GM21447 (cell line): ENCODE measurements at regions not wholly inside any gene's neighbourhood (a gene's known extent, or its start where the extent isn't known, plus 50 kb on each side); places are given as distances from the start of the nearest gene placed in this dataset.

Experiments used
- ATAC-seq: cut with Tn5 transposase; IDR thresholded peaks from one replicate; pipeline ENCODE4 v1.9.1; 2021; ENCODE audit not compliant: unreplicated experiment

- no peak for ATAC-seq
These were observed 68.9 kb downstream of the NCR2 start for GRCh38 chr6:41404182-41404845.

GRCh38 chr6:41405941-41406727, 70.7 kb downstream of the NCR2 start:
- no peak for ATAC-seq

- no peak for ATAC-seq
These were observed 71.5 kb downstream of the NCR2 start for GRCh38 chr6:41406728-41407489.

GRCh38 chr6:41408576-41408975, 73.2 kb downstream of the NCR2 start:
- no peak for ATAC-seq

- ATAC-seq: no peak
These were observed 73.6 kb downstream of the NCR2 start for GRCh38 chr6:41408982-41409381.

GRCh38 chr6:41409489-41409888, 74.1 kb downstream of the NCR2 start:
- ATAC-seq: no peak

- ATAC-seq: no peak
These were observed 76.6 kb downstream of the NCR2 start for GRCh38 chr6:41411961-41412360.

GRCh38 chr6:41413250-41413649, 77.8 kb downstream of the NCR2 start:
- no peak for ATAC-seq

GRCh38 chr6:41416501-41416837, 81.1 kb downstream of the NCR2 start:
- ATAC-seq: no peak

GRCh38 chr6:41418741-41419140, 83.3 kb downstream of the NCR2 start:
- ATAC-seq: no peak

GRCh38 chr6:41419385-41419784, 84.0 kb downstream of the NCR2 start:
- no peak for ATAC-seq

- no peak for ATAC-seq
These were observed 84.8 kb downstream of the NCR2 start for GRCh38 chr6:41420186-41420585.

- no peak for ATAC-seq
These were observed 86.8 kb downstream of the NCR2 start for GRCh38 chr6:41422161-41422560.

GRCh38 chr6:41423002-41423401, 87.6 kb downstream of the NCR2 start:
- ATAC-seq: no peak

- ATAC-seq: no peak
These were observed 89.1 kb downstream of the NCR2 start for GRCh38 chr6:41424370-41425058.

- ATAC-seq: no peak
These were observed 90.1 kb downstream of the NCR2 start for GRCh38 chr6:41425511-41425910.

GRCh38 chr6:41426438-41426851, 91.0 kb downstream of the NCR2 start:
- no peak for ATAC-seq

- no peak for ATAC-seq
These were observed 91.7 kb downstream of the NCR2 start for GRCh38 chr6:41426888-41427641.

- ATAC-seq: no peak
These were observed 92.4 kb downstream of the NCR2 start for GRCh38 chr6:41427642-41428335.
